AG04450 (cell line): ENCODE measurements at regions not wholly inside any gene's neighbourhood (a gene's known extent, or its start where the extent isn't known, plus 50 kb on each side); places are given as distances from the start of the nearest gene placed in this dataset.

Source experiments
- CTCF ChIA-PET: fragments of 300-600, 350-600 bp; formaldehyde crosslinking; extraction: SDS; loops from one replicate; lab custom pipeline; 2022; ENCODE audit warnings: antibody characterized with exemption, inconsistent platforms; lab: Charles Lee
- POLR2A ChIA-PET: fragments of 350-600 bp; formaldehyde crosslinking; extraction: SDS; loops from one replicate; lab custom pipeline; 2021; ENCODE audit warnings: antibody characterized with exemption, inconsistent platforms; lab: Yijun Ruan, JAX
- DNase-seq: peaks from one replicate; pipeline ENCODE4 v3.0.0-alpha.2; 2011; ENCODE audit warnings: low read depth, low spot score
- H3K27ac ChIP-seq: one replicate; pipeline ENCODE4 v1.5.1; 2012; ENCODE audit warnings: low read depth, low read length, control low read depth
- H3K27me3 ChIP-seq: one replicate; pipeline ENCODE4 v1.6.0; 2012; ENCODE audit warnings: low read length; ENCODE audit not compliant: control insufficient read depth, insufficient read depth
- H3K4me3 ChIP-seq: 2 replicates; pipeline ENCODE4 v1.5.1; 2011; ENCODE audit warnings: mild to moderate bottlenecking, low read depth, low read length, control low read depth
- H3K9me3 ChIP-seq: 2 replicates; pipeline ENCODE4 v1.5.1; 2012; ENCODE audit warnings: low read length; ENCODE audit not compliant: control insufficient read depth, insufficient read depth
- CTCF ChIP-seq: IDR thresholded peaks from 2 replicates; pipeline ENCODE4 v1.5.1; 2011; ENCODE audit warnings: low read depth, low read length, control low read depth, inconsistent platforms

- TF ChIP-seq CTCF: no peak
- peaks cover 2% of the 10 kb centered on the region for H3K27me3 ChIP-seq
- no peak overlapping the region for H3K27ac ChIP-seq
- ChIA-PET CTCF (no interaction called here), POLR2A (no interaction called here)
- H3K4me3 ChIP-seq: no peak overlapping the region
- no peaks in the 10 kb centered on the region for H3K9me3 ChIP-seq
- no peak for DNase-seq
Observed at GRCh38 chr1:87269921-87270320, 58.8 kb upstream of the LMO4 start.

GRCh38 chr1:87273291-87273690 is 55.4 kb upstream of the LMO4 start:
- Histone ChIP-seq H3K27me3 (peaks cover 5% of the 10 kb centered on the region), H3K4me3 (no peak overlapping the region), H3K27ac (no peak overlapping the region), H3K9me3 (no peaks in the 10 kb centered on the region)
- no peak for DNase-seq
- ChIA-PET POLR2A (no interaction called here), CTCF (interaction anchor here (0.7 kb wide), 1 partner anchor 13 kb away, joined by 5 read pairs; no protein-coding TSS in a partner anchor)
- TF ChIP-seq CTCF: no peak

GRCh38 chr1:87274851-87275250 is 53.8 kb upstream of the LMO4 start:
- ChIA-PET POLR2A (interaction anchor here (0.6 kb wide), 1 partner anchor 869 kb away, joined by 4 read pairs; no protein-coding TSS in a partner anchor), CTCF (no interaction called here)
- Histone ChIP-seq H3K9me3 (no peaks in the 10 kb centered on the region), H3K4me3 (no peak overlapping the region), H3K27ac (no peak overlapping the region), H3K27me3 (peaks cover 3% of the 10 kb centered on the region)
- TF ChIP-seq CTCF: no peak
- DNase-seq: no peak

GRCh38 chr1:87278825-87279535 is 49.7 kb upstream of the LMO4 start:
- H3K9me3 ChIP-seq: no peaks in the 10 kb centered on the region
- TF ChIP-seq CTCF: no peak
- no peak overlapping the region for H3K27ac ChIP-seq
- no peak for DNase-seq
- ChIA-PET POLR2A (no interaction called here), CTCF (interaction anchor here (1.1 to 1.5 kb wide), 3 partner anchors 14 to 800 kb away, joined by 3 to 11 read pairs (median 4); no protein-coding TSS in a partner anchor)
- peaks cover 3% of the 10 kb centered on the region for H3K27me3 ChIP-seq
- H3K4me3 ChIP-seq: no peak overlapping the region
